MM.1S (cell line): ENCODE measurements at regions not wholly inside any gene's neighbourhood (a gene's known extent, or its start where the extent isn't known, plus 50 kb on each side); places are given as distances from the start of the nearest gene placed in this dataset.

Experiments
- DNase-seq: peaks from one replicate; pipeline ENCODE4 v3.0.0-alpha.2; 2015
- H2AFZ ChIP-seq: fragments of 300-600 bp; sonication (generic); 2 replicates; pipeline ENCODE4 v1.6.0; 2016; ENCODE audit warnings: antibody characterized with exemption, low read length
- H3F3A ChIP-seq: fragments of 300-600 bp; sonication (generic); 2 replicates; pipeline ENCODE4 v1.6.1; 2016; ENCODE audit warnings: mild to moderate bottlenecking, antibody characterized with exemption, low read length, moderate library complexity, mixed read lengths; ENCODE audit not compliant: insufficient read depth
- H3K27ac ChIP-seq: fragments of 300-600 bp; sonication (generic); 2 replicates; pipeline ENCODE4 v1.5.1; 2016; ENCODE audit warnings: mild to moderate bottlenecking, low read length
- H3K27me3 ChIP-seq: fragments of 300-600 bp; sonication (generic); replicated peaks from 2 replicates; pipeline ENCODE4 v1.6.0; 2016; ENCODE audit warnings: low read length; ENCODE audit not compliant: insufficient read depth
- H3K36me3 ChIP-seq: fragments of 300-600 bp; sonication (generic); replicated peaks from 2 replicates; pipeline ENCODE4 v1.6.1; 2016; ENCODE audit warnings: mild to moderate bottlenecking, low read length, mixed read lengths; ENCODE audit not compliant: insufficient read depth
- H3K4me1 ChIP-seq: fragments of 300-600 bp; sonication (generic); 2 replicates; pipeline ENCODE4 v1.6.1; 2016; ENCODE audit warnings: low read length, mixed read lengths
- H3K4me2 ChIP-seq: fragments of 300-600 bp; sonication (generic); 2 replicates; pipeline ENCODE4 v1.6.0; 2016; ENCODE audit warnings: low read depth, low read length
- H3K4me3 ChIP-seq: fragments of 300-600 bp; sonication (generic); 2 replicates; pipeline ENCODE4 v1.5.1; 2016; ENCODE audit warnings: low read length, mixed read lengths
- H3K79me2 ChIP-seq: fragments of 300-600 bp; sonication (generic); 2 replicates; pipeline ENCODE4 v1.6.1; 2016; ENCODE audit warnings: mixed run types, low read length, mixed read lengths
- H3K9ac ChIP-seq: fragments of 300-600 bp; sonication (generic); 2 replicates; pipeline ENCODE4 v1.6.1; 2016; ENCODE audit warnings: low read length, mixed read lengths
- H3K9me2 ChIP-seq: fragments of 300-600 bp; sonication (generic); replicated peaks from 2 replicates; pipeline ENCODE4 v1.6.1; 2016; ENCODE audit warnings: mild to moderate bottlenecking, low read length, mixed read lengths; ENCODE audit not compliant: insufficient read depth
- H3K9me3 ChIP-seq: fragments of 300-600 bp; sonication (generic); replicated peaks from 2 replicates; pipeline ENCODE4 v1.6.1; 2016; ENCODE audit warnings: mild to moderate bottlenecking, low read length, mixed read lengths; ENCODE audit not compliant: insufficient read depth
- H4K20me1 ChIP-seq: fragments of 300-600 bp; sonication (generic); 2 replicates; pipeline ENCODE4 v1.6.1; 2016; ENCODE audit warnings: mild to moderate bottlenecking, low read length, moderate library complexity, mixed read lengths; ENCODE audit not compliant: insufficient read depth
- CTCF ChIP-seq: fragments of 300-600 bp; sonication (generic); IDR thresholded peaks from 2 replicates; pipeline ENCODE4 v1.5.1; 2016; ENCODE audit warnings: antibody characterized with exemption, low read length, mixed read lengths
- EZH2 ChIP-seq: fragments of 300-600 bp; sonication (generic); optimal IDR thresholded peaks from 2 replicates; pipeline ENCODE3; 2017; ENCODE audit warnings: low read depth, mild to moderate bottlenecking, antibody characterized with exemption, low read length, mixed read lengths
- EZH2phosphoT487 ChIP-seq: fragments of 300-600 bp; sonication (generic); IDR thresholded peaks from 2 replicates; pipeline ENCODE4 v1.6.1; 2018; ENCODE audit warnings: antibody characterized with exemption, low read length

- Histone ChIP-seq H3K9me3 (no peaks in the 10 kb centered on the region), H3K4me2 (no peak overlapping the region), H3K27me3 (no peaks in the 10 kb centered on the region), H2AFZ (no peak overlapping the region), H3K9me2 (no peaks in the 10 kb centered on the region), H3K79me2 (no peaks in the 10 kb centered on the region), H3K27ac (no peak overlapping the region), H3K36me3 (no peaks in the 10 kb centered on the region), H3K4me1 (no peaks in the 10 kb centered on the region), H3F3A (no peaks in the 10 kb centered on the region), H3K9ac (no peak overlapping the region), H4K20me1 (no peaks in the 10 kb centered on the region), H3K4me3 (no peak overlapping the region)
- DNase-seq, result no peak
- no peak for TF ChIP-seq CTCF
- no peak for TF ChIP-seq EZH2phosphoT487
- TF ChIP-seq EZH2, result no peak
Observed at GRCh38 chr5:68356216-68356615, 140.7 kb downstream of the PIK3R1 start.

GRCh38 chr5:68356623-68357022 is 141.1 kb downstream of the PIK3R1 start:
- Histone ChIP-seq H3K9me2 (no peaks in the 10 kb centered on the region), H3K36me3 (no peaks in the 10 kb centered on the region), H3K4me1 (no peaks in the 10 kb centered on the region), H3K27me3 (no peaks in the 10 kb centered on the region), H3K4me2 (no peak overlapping the region), H3K9me3 (no peaks in the 10 kb centered on the region), H3K9ac (no peak overlapping the region), H4K20me1 (no peaks in the 10 kb centered on the region), H3K79me2 (no peaks in the 10 kb centered on the region), H3K27ac (no peak overlapping the region), H3K4me3 (no peak overlapping the region), H2AFZ (no peak overlapping the region), H3F3A (no peaks in the 10 kb centered on the region)
- TF ChIP-seq EZH2 (no peak), CTCF (no peak), EZH2phosphoT487 (no peak)
- DNase-seq, result no peak

GRCh38 chr5:68359699-68360098 is 144.1 kb downstream of the PIK3R1 start:
- H3K4me3 ChIP-seq, result no peak overlapping the region
- H3K9ac ChIP-seq, result no peak overlapping the region
- no peak overlapping the region for H3K27ac ChIP-seq
- H3K36me3 ChIP-seq, result no peaks in the 10 kb centered on the region
- H3K9me2 ChIP-seq, result no peaks in the 10 kb centered on the region
- no peak for TF ChIP-seq CTCF
- TF ChIP-seq EZH2, result no peak
- TF ChIP-seq EZH2phosphoT487, result no peak
- H4K20me1 ChIP-seq, result no peaks in the 10 kb centered on the region
- no peaks in the 10 kb centered on the region for H3K9me3 ChIP-seq
- H3K79me2 ChIP-seq, result no peaks in the 10 kb centered on the region
- no peak for DNase-seq
- no peaks in the 10 kb centered on the region for H3K27me3 ChIP-seq
- no peaks in the 10 kb centered on the region for H3F3A ChIP-seq
- no peak overlapping the region for H2AFZ ChIP-seq
- no peak overlapping the region for H3K4me2 ChIP-seq
- H3K4me1 ChIP-seq, result no peaks in the 10 kb centered on the region
